PC-9 (cell line): ENCODE measurements at regions not wholly inside any gene's neighbourhood (a gene's known extent, or its start where the extent isn't known, plus 50 kb on each side); places are given as distances from the start of the nearest gene placed in this dataset.

Experiments
- BruUV-seq: library from RNA; stranded (reverse); fragments of 400-500 nt; replicated peaks from 2 replicates; lab custom pipeline; 2021; lab: Mats Ljungman, UMichigan
- CTCF ChIA-PET: fragments of 300-600 bp; sonication (Branson Sonifier 250); formaldehyde crosslinking; loops from one replicate; lab custom pipeline; 2022; ENCODE audit warnings: antibody characterized with exemption; lab: Charles Lee
- POLR2A ChIA-PET: fragments of 300-600 bp; sonication (Branson Sonifier 250); formaldehyde crosslinking; loops from one replicate; lab custom pipeline; 2022; ENCODE audit warnings: antibody characterized with exemption; ENCODE audit not compliant: unreplicated experiment; lab: Charles Lee
- DNase-seq, 2 experiments: peaks; one replicate each; pipeline versions ENCODE4 v3.0.0 to v3.0.0-alpha.2; 2015 to 2022; ENCODE audit warnings: mixed read lengths in 1 of 2
- H2AFZ ChIP-seq: fragments of 200-600 bp; sonication (generic); 2 replicates; pipeline ENCODE4 v1.8.1; 2017; ENCODE audit warnings: antibody characterized with exemption
- H3F3A ChIP-seq: fragments of 200-600 bp; sonication (generic); 2 replicates; pipeline ENCODE4 v1.8.1; 2017; ENCODE audit warnings: antibody characterized with exemption, mild to moderate bottlenecking, low read depth; ENCODE audit not compliant: insufficient read depth
- H3K27ac ChIP-seq: fragments of 200-600 bp; sonication (generic); 2 replicates; pipeline ENCODE4 v1.6.1; 2016; ENCODE audit warnings: mixed run types
- H3K27me3 ChIP-seq: fragments of 200-600 bp; sonication (generic); 2 replicates; pipeline ENCODE4 v1.6.1; 2016; ENCODE audit warnings: low read depth, mixed run types; ENCODE audit not compliant: insufficient read depth
- H3K36me3 ChIP-seq: fragments of 200-600 bp; sonication (generic); 2 replicates; pipeline ENCODE4 v1.6.1; 2016; ENCODE audit warnings: low read depth, mixed run types
- H3K4me1 ChIP-seq: fragments of 200-600 bp; sonication (generic); replicated peaks from 2 replicates; pipeline ENCODE4 v1.6.1; 2016; ENCODE audit warnings: mixed run types; ENCODE audit not compliant: insufficient read depth
- H3K4me2 ChIP-seq: fragments of 200-600 bp; sonication (generic); 2 replicates; pipeline ENCODE4 v1.6.1; 2017; ENCODE audit warnings: mixed run types
- H3K4me3 ChIP-seq: fragments of 200-600 bp; sonication (generic); 2 replicates; pipeline ENCODE4 v1.6.1; 2016; ENCODE audit warnings: mixed run types
- H3K79me2 ChIP-seq: fragments of 200-600 bp; sonication (generic); 2 replicates; pipeline ENCODE4 v1.6.1; 2017; ENCODE audit warnings: low read depth, mixed run types
- H3K9me2 ChIP-seq: fragments of 200-600 bp; sonication (generic); 2 replicates; pipeline ENCODE4 v1.8.1; 2017; ENCODE audit warnings: mild to moderate bottlenecking; ENCODE audit not compliant: insufficient read depth
- H3K9me3 ChIP-seq: fragments of 200-600 bp; sonication (generic); 2 replicates; pipeline ENCODE4 v1.8.1; 2016; ENCODE audit warnings: low read depth; ENCODE audit not compliant: insufficient read depth
- H4K20me1 ChIP-seq: fragments of 200-600 bp; sonication (generic); 2 replicates; pipeline ENCODE4 v1.8.1; 2017; ENCODE audit not compliant: insufficient read depth
- CTCF ChIP-seq: fragments of 200-600 bp; sonication (generic); conservative IDR thresholded peaks from 2 replicates; pipeline ENCODE4 v1.6.1; 2017; ENCODE audit warnings: mixed run types, antibody characterized with exemption, mild to moderate bottlenecking, moderate library complexity
- EZH2 ChIP-seq: fragments of 200-600 bp; sonication (generic); IDR thresholded peaks from 2 replicates; pipeline ENCODE4 v1.8.0; 2017; ENCODE audit warnings: antibody characterized with exemption, low read depth
- intact Hi-C: fragments of 100-400 bp; cut with micrococcal nuclease; formaldehyde crosslinking; loops from one replicate; pipeline ENCODE4 v1.10.0; 2022; ENCODE audit not compliant: unreplicated experiment

GRCh38 chr11:37999171-37999570, 1401.1 kb upstream of the RAG2 start:
- Histone ChIP-seq H3K4me2 (no peak overlapping the region), H4K20me1 (no peaks in the 10 kb centered on the region), H3K9me3 (no peaks in the 10 kb centered on the region), H3K27ac (no peak overlapping the region), H3K4me1 (no peaks in the 10 kb centered on the region), H3K79me2 (no peaks in the 10 kb centered on the region), H3K27me3 (no peaks in the 10 kb centered on the region), H3K9me2 (peaks cover 4% of the 10 kb centered on the region), H3K36me3 (no peaks in the 10 kb centered on the region), H3F3A (no peaks in the 10 kb centered on the region), H3K4me3 (no peak overlapping the region), H2AFZ (no peak overlapping the region)
- intact Hi-C loops = no loop called here
- ChIA-PET CTCF (no interaction called here), POLR2A (no interaction called here)
- no TSS peak for BruUV-seq
- no peak for DNase-seq
- TF ChIP-seq CTCF (no peak), EZH2 (no peak)

GRCh38 chr11:37995886-37996285, 1397.8 kb upstream of the RAG2 start:
- Histone ChIP-seq H3K4me3 (no peak overlapping the region), H3K79me2 (no peaks in the 10 kb centered on the region), H3K36me3 (no peaks in the 10 kb centered on the region), H3K27me3 (no peaks in the 10 kb centered on the region), H3K9me3 (no peaks in the 10 kb centered on the region), H2AFZ (no peak overlapping the region), H4K20me1 (no peaks in the 10 kb centered on the region), H3K27ac (no peak overlapping the region), H3F3A (no peaks in the 10 kb centered on the region), H3K4me2 (no peak overlapping the region), H3K4me1 (no peaks in the 10 kb centered on the region), H3K9me2 (peaks cover 6% of the 10 kb centered on the region)
- DNase-seq = no peak
- intact Hi-C loops = no loop called here
- ChIA-PET CTCF (no interaction called here), POLR2A (no interaction called here)
- no TSS peak for BruUV-seq
- no peak for TF ChIP-seq CTCF
- no peak for TF ChIP-seq EZH2

- ChIA-PET CTCF (no interaction called here), POLR2A (no interaction called here)
- H3K79me2 ChIP-seq = no peaks in the 10 kb centered on the region
- DNase-seq = peak; percentile 30 to 68
- intact Hi-C loops = loop anchor here (1.0 kb wide), 2 partner anchors 31 to 803 kb away; no protein-coding TSS in a partner anchor
- H3K36me3 ChIP-seq = no peaks in the 10 kb centered on the region
- H3K4me3 ChIP-seq = no peak overlapping the region
- H3K9me2 ChIP-seq = no peaks in the 10 kb centered on the region
- BruUV-seq = no TSS peak
- peak overlapping the region; percentile 10; the same call in 1 of the 2 replicates for H3K4me2 ChIP-seq
- TF ChIP-seq CTCF = no peak
- TF ChIP-seq EZH2 = no peak
- peak overlapping the region; percentile 19 for H2AFZ ChIP-seq
- H3K9me3 ChIP-seq = no peaks in the 10 kb centered on the region
- H3K27ac ChIP-seq = peak overlapping the region; percentile 27; the same call in 1 of the 2 replicates
- H3K4me1 ChIP-seq = 0 out of 2 replicates have a peak, but pooled peaks cover 6% of the 10 kb centered on the region
- H4K20me1 ChIP-seq = no peaks in the 10 kb centered on the region
- no peaks in the 10 kb centered on the region for H3K27me3 ChIP-seq
- 0 out of 2 replicates have a peak, but pooled peaks cover 6% of the 10 kb centered on the region for H3F3A ChIP-seq
Observed at GRCh38 chr11:37988031-37988430, 1390.0 kb upstream of the RAG2 start.
